HG03558 (cell line): ENCODE measurements at regions not wholly inside any gene's neighbourhood (a gene's known extent, or its start where the extent isn't known, plus 50 kb on each side); places are given as distances from the start of the nearest gene placed in this dataset.
"Not testable (repeated sequence)": the region's sequence is repeated elsewhere in the genome, so short reads cannot be mapped to it uniquely, and the experiment has no call there.

Source experiments
- ATAC-seq: cut with Tn5 transposase; IDR thresholded peaks from one replicate; pipeline ENCODE4 v1.9.1; 2021; ENCODE audit warnings: moderate number of reproducible peaks; ENCODE audit not compliant: unreplicated experiment; ENCODE audit errors: extremely low read depth

DNA sequence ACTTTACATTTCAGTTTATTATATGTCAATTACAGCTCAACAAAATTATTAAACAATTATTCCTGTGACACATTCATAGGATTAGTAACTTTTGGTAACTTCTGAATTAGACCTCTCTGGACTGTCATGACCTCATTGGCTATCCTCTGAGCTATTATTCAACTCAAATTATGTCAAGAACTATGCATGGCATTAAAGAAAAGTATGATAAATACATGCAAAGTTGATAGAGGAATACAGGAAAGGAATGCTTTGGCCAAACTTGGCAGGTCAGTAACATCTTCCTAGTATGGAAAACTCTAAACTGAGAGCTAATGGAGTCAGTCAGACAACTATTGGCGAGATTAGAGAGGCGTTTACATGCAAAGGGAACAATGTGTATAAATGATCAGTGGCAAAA is 158.4 kb downstream of the DUSP10 start:
- no peak for ATAC-seq

DNA sequence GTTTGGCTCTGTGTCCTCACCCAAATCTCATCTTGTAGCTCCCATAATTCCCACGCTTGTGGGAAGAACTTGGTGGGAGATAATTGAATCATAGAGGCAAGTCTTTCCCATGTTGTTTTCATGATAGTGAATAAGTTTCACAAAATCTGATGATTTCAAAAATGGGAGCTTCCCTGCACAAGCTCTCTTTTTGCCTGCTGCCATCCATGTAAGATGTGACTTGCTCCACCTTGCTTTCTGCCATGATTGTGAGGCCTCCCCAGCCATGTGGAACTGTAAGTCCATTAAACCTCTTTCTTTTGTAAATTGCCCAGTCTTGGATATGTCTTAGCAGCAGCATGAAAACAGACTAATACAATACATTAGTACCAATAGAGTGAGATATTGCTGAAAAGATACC is 154.9 kb downstream of the DUSP10 start:
- not testable (repeated sequence) for ATAC-seq

DNA sequence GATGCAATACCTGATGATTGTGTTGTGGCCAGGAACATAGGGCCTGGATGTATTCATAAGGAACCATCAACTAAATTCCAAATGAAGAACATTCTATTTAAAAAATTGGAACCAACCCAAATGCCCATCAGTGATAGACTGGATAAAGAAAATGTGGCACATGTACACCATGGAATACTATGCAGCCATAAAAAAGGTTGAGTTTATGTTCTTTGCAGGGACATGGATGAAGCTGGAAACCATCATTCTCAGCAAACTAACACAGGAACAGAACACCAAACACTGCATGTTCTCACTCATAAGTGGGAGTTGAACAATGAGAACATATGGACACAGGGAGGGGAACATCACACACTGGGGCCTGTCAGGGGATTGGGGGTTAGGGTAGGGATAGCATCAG is 150.6 kb downstream of the DUSP10 start:
- not testable (repeated sequence) for ATAC-seq

DNA sequence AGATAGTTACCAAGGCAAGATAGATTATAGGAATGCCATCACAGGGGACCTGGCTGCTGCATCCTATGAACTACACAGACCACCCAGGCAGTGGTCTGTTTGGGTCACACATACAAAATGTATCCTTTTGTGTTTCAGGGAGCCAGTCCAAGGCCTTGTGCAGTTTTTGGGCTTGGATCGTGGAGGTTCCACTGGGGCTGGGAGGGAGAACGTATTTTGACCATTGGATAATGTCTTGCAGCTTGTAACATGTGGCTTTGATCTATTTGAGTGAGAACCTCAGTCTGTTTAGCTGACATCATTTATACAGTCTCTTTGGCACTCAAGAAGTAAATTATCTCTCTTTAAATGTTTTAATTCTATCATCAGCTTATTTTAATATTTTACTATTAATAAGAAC is 147.3 kb downstream of the DUSP10 start:
- no peak for ATAC-seq

DNA sequence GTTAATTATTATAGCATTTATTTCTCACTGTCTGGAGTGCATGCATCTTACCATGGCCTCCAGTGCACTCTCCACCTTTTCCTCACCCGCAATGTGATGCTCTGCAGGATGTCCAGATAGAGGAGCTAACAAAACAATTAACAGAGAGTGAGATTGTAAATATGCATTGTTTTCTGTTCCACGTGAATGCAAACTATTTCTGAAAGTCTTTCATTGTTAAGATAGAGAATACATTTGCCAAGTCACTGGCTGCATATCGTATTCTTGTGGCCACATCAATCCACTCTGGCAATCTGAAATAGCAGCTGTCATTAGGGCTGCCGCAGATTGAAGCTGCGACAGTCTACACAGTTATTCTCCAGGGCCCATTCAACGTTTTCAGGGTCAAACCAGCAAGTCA is 143.8 kb downstream of the DUSP10 start:
- no peak for ATAC-seq

DNA sequence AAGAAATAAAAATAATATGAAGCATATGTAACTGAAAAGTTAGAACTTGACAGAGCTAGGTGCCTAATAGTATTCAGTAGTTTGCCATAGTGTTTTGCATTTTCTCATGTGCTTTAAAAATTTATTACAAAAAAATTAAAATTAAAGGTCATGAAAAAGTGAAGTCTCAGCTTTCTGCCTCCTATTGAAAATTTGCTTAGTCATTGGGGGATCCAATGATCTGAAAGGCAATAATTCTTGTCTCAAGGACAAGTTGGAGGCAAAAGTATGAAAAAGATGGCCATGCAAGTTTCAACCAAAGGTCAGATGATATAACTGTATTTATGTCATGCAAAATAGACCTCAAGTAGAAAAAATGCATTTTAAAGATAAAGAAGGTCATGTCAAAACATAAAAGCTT is 140.7 kb downstream of the DUSP10 start:
- ATAC-seq = no peak

DNA sequence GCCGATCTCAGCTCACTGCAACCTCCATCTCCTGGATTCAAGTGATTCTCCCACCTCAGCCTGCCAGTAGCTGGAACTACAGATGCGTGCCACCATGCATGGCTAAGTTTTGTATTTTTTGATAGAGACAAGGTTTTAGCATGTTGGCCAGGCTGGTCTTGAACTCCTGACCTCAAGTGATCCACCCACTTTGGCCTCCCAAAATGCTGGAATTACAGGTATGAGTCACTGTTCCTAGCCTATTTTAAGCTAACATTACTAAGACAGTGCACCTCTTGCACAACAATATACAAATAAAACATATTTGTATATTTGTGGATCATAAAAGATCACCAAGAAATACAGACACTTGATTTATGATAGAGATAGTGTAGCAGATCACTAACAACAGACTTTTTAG is 139.1 kb downstream of the DUSP10 start:
- no peak for ATAC-seq

DNA sequence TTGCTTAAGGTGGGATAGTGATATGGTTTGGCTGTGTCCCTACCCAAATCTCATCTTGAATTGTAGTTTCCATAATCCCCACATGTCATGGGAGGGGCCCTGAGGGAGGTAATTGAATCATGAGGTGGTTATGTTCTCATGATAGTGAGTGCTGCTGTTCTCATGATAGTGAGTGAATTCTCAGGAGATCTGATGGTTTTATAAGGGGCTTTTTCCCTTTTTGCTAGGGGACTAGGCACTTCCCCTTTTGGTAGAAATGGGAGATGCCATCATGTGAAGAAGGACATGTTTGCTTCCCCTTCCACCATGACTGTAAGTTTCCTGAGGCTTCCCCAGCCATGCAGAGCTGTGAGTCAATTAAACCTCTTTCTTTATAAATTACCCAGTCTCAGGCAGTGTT is 137.5 kb downstream of the DUSP10 start:
- not testable (repeated sequence) for ATAC-seq

DNA sequence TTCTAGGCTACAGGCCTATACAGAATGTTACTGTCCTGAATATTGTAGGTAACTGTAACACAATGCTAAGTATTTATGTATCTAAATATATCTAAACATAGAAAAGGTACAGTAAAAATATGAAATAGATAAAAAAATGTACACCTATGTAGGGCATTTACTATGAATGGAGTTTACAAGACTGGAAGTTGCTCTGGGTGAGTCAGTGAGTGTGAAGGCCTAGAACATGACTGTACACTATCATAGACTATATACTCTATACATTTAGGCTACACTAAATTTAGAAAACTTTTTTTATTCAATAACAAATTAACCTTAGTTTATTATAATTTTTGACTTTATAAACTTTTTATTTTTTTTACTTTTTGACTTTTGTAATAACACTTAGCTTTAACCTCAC is 136.9 kb downstream of the DUSP10 start:
- ATAC-seq = no peak

DNA sequence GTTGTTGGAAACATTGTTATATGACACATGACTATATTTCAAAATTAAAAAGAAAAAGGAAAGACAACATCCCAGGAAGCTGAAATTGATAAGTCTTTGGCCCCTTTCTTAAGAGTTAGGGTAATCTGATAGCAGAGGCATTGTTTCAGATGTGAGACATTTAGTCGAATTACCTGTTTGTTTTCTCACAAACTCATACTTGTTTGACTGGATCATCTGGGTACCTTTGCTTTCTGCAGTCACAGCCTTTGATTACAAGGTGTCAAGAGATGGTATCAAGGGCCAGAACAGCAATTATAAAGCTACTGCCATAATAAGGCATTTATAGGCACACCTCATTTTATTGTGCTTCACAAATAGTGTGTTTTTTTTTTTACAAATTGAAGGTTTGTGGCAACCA is 136.3 kb downstream of the DUSP10 start:
- no peak for ATAC-seq

DNA sequence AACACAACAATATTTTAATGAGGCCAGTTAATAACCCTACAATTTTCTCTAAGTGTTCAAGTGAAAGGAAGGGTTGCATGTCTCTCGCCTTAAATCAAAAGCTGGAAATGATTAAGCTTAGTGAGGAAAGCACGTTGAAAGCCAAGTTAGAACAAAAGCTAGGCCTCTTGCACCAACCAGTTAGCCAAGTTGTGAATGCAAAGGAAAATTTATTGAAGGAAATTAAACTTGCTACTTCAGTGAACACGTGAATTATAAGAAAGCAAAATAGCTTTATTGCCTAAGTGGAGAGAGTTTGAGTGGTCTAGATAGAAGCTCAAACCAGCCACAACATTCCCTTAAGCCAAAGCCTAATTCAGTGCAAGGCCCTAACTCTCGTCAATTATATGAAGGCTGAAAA is 135.6 kb downstream of the DUSP10 start:
- no peak for ATAC-seq

DNA sequence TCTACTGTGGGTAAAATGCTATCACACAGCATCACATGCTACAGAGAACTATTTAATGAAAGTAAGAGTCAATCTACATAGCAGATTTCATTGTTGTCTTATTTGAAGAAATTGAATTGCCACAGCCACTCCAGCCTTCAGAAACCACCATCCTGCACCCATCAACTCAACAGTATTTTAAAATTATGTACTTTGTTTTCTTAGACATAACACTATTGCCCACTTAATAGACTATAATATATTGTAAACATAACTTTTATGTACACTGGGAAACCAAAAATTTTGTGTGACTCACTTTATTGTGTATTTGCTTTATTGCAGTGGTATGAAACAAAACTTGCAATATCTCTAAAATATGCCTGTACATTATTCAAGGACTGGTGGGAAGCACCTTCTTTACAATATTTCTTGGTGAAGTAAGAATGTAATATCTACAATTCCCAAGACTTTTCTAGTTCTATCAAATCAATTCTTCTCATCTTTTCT is 133.0 kb downstream of the DUSP10 start:
- no peak for ATAC-seq

DNA sequence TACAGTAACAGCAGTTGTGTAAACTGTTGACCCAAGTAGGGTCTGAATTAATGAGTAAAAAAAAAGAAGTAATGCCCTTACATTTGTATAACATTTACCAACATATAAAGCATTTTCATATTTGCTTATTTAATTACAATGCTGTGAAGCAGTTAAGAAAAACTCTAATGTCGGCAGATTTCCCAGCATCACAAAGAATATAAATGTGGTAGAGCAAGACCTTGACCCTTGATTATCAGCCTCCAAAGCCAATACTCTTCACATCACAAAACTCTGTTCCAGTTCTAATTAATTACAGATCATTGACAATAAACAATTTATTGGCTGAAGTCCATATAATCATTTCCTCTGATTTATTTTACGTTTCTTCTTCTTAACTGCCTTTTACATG is 130.2 kb downstream of the DUSP10 start:
- no peak for ATAC-seq

DNA sequence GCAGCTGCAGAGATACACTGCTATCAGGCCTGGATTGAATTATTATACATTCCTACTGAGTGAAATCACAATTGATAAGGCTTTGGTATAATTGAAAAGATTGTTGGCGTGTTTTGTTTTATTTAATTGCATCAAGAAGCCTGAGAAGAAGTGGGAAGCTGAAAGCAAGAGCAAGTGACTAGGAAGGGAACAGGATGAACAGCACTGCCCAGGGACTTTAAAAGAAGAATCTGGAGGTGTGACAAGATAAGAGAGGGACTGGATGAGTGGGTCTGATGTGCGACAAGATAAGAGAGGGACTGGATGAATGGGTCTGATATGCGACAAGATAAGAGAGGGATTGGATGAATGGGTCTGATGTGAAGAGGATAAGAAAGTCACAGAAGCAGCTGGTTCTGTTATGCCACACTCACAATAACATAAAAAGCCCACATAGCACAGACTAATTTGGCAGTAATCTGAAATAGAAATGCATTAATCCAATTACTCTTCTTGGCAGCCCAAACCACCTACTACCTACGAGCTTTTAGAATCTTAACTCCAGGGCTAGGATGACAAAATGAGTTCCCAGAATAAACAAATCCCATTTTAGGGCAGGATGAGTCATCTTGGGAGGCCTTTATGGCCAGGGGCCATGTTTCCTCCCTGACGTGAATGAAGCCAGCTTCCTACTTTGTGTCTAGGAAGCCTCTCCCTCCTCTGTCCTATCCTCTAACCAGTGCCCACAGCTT is 129.7 kb downstream of the DUSP10 start:
- no peak for ATAC-seq

DNA sequence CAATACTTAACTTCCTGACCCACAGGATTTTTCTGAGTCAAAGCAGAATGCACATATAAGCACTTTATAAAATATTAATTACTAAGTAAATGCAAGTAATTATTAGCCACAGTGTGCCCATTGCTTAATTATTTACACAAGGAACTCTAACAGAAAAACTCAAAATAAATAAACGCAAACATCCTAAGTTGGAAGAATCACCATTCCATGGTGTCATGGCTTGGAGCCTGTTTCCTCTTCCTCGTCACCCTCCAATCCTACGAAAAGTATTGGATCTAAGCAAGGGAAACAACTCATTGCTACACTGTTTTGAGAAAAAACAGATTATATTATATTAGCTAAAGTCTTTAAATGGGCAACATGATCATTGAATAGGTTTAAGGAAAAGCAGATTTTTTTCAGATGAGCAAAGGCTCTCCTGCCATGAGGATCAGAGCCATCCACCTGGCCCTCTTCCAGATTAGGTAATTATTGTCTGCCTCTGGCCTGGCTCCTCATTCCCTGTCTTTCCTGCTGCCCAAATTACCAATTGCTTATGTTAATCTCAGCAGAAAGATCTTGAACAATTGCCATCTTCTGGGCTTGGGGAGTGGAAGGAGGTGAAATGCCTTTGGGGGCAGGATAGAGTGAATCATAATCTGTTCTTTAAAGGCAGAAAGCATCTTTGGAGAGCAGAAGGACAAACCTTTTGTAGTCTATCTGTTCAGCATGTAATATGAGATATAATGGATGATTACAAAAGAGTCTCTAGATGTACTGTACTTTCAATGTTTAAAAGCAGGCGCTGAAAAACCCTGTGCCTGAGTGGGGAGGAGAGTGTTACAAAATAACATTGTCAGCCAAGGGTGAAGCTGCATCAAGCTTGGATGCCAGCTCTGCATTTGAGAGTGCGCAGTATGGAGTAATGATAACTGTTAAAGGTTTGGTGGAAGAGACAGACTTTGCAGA is 121.2 kb downstream of the DUSP10 start:
- ATAC-seq = no peak

DNA sequence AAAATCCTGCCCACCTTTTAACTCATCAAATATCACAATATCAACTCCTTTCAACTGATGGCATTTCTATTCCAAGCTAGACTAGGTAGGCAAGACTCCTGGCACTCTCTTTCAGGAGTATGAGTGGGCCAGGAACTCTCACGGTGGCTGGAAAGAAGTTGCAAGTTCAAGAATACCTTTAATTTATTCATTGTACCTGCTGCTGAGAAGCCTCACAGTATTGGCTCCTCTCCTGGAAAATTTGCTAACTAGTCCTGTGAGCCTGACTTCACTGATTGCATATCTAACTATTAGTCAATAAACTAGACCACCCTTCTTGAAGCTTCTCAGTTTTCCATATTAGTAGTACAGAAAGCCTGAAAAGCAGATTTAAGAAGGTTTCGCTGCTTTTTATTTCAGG is 120.2 kb downstream of the DUSP10 start:
- no peak for ATAC-seq

DNA sequence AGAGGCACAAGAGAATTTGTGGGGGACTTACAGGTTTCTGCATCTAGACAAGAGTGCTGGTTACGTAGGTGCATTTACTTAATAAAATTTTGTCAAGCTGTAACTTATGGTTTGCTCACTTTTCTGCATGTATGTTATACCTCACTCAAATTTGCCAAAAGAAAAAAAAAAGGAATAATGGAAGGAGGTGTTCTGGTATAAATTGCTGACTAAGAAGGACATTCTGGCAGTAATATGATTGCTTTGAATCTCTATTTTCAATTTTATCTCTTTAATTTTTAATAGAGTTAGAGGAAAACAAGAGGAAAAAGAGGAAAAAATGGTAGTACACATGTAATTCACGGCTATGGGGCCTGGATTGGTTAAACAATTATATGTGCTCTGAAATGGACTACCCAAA is 119.5 kb downstream of the DUSP10 start:
- no peak for ATAC-seq

DNA sequence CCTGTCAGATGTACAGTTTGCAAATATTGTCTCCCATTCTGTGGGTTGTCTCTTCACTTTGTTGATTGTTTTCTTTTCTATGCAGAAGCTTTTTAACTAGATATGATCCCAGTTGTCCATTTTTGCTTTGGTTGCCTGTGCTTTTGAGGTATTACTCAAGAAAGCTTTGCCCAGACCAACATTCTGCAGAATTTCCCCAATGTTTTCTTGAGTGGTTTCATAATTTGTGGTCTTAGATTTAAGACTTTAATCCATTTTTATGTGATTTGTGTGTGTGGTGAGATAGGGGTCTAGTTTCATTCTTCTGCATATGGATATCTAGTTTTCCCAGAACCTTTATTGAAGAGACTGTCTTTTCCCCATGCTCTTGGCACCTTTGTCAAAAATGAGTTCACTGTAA is 116.9 kb downstream of the DUSP10 start:
- no peak for ATAC-seq

DNA sequence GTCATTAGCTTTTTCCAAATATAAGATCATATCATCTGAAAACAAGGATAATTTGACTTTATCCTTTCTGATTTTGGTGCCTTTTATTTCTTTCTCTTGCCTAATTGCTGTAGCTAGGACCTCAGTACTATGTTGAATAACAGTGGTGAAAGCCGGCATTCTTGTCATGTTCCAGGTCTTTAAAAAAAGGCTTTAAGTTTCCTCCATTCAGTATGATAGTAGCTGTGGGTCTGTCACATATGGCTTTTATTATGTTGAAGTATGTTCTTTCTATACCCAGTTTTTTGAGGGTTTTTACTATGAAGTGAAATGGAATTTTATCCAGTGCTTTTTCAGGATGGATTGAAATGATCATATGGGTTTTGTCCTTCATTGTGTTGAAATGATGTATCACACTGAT is 115.8 kb downstream of the DUSP10 start:
- ATAC-seq = no peak

DNA sequence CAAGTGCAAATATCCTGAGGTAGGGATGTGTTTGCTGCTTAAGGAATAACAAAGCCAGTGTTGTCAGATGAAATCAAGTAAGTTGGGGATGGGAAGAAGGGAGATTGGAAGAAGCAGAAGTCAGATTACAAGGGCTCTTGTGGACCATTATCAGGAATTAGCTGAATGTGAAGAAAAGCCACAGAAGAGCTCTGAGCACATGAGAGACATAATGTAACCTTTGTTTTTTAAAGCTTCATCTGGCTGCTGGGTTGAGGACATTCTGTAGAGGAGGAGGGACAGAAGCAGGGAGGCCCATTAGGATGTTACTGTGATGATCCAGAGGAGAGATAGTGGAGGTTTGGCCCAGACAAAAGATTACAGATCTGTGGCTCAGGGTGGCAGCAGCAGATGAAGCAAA is 111.7 kb downstream of the DUSP10 start:
- ATAC-seq = no peak

DNA sequence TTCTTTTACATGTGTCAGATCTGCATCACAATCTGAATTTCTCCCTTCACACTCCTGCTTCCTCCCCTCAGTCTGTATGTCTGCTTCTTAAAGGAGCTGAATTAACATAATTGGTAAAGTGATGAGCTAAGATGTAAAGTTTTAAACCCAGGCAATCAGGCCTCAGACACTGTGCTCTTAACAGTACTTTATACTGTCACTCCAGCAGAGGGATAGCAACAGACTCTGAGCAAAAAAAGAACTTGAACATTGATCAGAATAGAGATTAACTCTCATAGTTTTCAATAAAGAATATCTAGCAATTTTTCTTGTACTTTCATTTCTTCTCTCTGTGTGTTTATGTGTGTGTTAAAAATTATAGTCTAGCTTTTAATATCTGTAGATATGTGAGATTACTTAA is 110.3 kb downstream of the DUSP10 start:
- no peak for ATAC-seq
